Activated CD4-positive, CD25-positive, alpha-beta regulatory T cell treated with anti-CD3 and anti-CD28 coated beads, Interleukin-2, amount 50 U/mL, for 24 hours (primary cell): ENCODE measurements at regions not wholly inside any gene's neighbourhood (a gene's known extent, or its start where the extent isn't known, plus 50 kb on each side); places are given as distances from the start of the nearest gene placed in this dataset.
"Not testable (repeated sequence)": the region's sequence is repeated elsewhere in the genome, so short reads cannot be mapped to it uniquely, and the experiment has no call there.

Experiments
- ATAC-seq, 2 donors: fragments of 150-1000 bp; cut with Tn5 transposase; one replicate each; pipeline ENCODE4 v1.10.0; 2021; ENCODE audit warnings: mild to moderate bottlenecking in 1 of 2, moderate library complexity in 1 of 2

GRCh38 chr11:45000918-45001317 lies 50.2 kb upstream of the TP53I11 start:
- no peak for ATAC-seq

DNA sequence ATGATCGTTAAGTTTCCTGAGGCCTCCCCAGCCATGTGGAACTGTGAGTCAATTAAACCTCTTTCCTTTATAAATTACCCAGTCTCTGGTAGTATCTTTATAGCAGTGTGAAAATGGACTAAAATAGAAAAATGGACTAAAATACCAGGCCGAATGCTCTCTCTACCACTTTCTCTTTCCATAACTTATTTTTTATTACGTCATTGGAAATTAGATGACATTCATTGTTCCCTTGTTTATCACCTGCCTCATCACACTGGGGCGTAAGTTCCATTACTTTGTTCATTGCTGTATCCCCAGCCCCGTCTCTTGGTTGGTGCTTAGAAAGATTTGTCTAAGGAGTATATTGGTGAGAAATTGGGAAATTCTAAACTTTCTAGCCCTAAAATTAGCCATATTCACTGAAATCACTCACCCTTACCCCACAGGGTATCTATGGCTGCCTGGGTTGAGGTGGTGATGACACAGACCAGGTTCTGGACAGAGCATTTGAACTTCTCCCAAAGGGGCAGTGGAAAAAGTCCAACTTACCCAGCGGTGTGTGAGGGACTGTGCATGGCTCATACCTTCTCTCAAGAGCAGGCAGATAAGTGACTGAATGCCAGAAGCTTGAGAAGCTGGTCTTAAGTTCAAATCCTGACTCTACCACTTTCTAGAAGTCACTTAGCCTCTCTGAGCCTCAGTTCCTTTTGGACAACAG lies 50.9 kb upstream of the TP53I11 start:
- ATAC-seq: no peak

- ATAC-seq: no peak
Observed at GRCh38 chr11:45005106-45005505, 54.4 kb upstream of the TP53I11 start.

DNA sequence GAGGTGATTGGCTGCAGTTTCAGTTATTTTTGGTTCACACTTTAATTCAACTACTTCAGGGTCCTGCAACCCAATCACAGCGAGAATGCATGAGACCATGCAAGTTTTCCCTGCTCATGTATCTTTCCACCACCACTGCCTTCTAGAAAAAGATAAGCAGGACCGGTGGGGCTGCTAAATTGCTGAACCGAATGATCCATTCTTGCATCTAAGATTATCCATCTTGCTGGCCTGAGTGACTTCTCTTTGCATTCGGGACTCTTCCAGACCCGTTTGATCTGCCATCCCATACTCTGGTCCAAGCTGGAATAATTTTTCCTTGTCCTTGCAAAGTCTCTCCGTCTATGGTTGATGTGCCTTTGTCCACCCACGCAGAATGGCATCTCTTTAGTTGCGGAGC lies 56.3 kb upstream of the TP53I11 start:
- no peak for ATAC-seq

GRCh38 chr11:45015983-45016382 lies 65.3 kb upstream of the TP53I11 start:
- not testable (repeated sequence) for ATAC-seq

- not testable (repeated sequence) for ATAC-seq
Observed at GRCh38 chr11:45016446-45016845, 65.8 kb upstream of the TP53I11 start.

DNA sequence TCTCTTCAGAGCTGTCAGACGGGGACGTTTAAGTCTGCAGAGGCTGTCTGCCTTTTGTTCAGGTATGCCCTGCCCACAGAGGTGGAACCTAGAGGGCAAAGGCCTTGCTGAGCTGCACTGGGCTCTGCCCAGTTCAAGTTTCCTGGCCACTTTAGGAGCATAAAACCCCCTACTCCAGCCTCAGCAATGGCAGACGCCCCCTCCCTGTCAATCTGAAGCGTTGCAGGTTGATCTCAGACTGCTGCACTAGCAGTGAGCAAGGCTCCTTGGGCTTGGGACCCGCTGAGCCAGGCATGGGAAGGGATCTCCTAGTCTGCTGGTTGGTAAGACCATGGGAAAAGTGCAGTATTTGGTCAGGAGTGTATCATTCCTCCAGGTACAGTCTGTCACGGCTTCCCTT lies 66.6 kb upstream of the TP53I11 start:
- ATAC-seq: no peak

- no peak for ATAC-seq
Observed at GRCh38 chr11:45021001-45021400, 70.3 kb upstream of the TP53I11 start.

DNA sequence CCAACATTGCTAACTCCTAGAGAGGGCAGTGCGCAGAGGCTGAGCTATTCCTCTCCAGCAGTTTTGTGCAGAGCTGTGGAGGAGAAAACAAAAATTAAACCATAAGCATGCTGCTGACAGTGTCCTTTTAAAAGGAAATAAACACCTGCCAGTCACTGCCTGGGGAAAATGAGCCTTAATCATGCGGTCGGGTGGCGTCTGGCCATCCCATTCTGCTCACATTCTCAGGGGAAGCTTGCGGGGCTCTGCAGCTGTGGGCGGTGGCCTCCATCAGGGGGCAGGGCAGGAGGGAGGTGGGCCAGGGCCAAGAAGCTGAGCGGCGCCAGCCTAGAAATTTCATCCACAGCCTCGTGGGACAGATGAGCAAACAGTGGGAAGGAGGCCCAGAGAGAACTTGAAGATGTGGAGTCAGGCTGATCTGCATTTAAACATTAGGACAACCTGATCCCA lies 71.0 kb upstream of the TP53I11 start:
- ATAC-seq: no peak

GRCh38 chr11:45022294-45023064 lies 71.8 kb upstream of the TP53I11 start:
- ATAC-seq: no peak

GRCh38 chr11:45023065-45023365 lies 72.3 kb upstream of the TP53I11 start:
- no peak for ATAC-seq

DNA sequence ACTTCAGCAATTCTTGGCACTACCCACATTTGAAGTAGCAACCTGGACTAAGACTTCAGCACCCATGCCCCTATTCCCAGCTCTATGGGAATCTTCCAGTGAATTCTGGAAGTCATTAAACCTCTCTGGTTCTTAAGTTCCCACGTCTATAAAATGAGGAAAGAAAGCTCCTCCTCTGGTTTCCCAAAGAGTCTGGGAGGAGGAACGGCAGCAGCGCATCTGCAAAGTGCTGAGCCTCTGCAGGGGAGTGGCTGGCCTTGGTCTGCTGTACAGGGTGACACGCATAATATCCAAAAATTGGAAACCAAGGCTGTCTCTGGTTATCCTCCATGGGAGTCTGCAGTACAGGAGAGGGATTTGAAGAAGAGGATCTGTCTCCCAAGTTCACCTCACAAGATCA lies 73.6 kb upstream of the TP53I11 start:
- ATAC-seq: no peak

DNA sequence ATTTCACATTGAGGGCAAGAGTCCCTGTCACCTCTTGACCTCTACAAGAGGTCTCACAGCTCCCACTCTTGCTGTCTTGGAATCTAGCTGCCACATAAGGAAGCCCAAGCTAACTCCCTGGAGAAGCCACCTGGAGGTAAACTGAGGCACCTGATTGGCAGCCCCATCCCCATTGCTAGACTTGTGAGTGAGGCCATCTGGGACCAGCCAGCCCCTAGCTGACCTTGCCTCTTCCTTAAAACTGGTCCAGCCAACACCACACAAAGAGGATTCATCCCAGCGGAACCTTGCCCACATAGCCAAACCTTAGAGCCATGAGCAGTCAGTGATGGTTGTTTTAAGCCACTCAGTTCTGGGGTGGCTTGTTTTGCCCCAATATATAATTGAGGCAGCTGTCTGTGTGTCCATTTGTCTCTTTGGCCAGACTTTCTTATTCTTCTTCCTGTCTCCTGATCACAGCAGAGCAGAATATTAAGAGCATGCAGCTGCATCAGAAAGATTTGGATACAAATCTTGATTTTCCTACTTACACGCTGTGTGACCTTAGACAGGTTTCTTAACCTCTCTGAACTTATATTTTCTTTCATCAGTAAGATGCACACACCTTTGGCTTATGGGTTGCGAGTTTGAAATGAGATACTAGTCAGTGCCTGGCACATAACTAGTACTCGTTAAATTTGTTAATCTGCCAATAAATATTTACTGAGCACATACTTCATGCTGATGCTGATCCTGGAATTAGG lies 74.3 kb upstream of the TP53I11 start:
- ATAC-seq: no peak

DNA sequence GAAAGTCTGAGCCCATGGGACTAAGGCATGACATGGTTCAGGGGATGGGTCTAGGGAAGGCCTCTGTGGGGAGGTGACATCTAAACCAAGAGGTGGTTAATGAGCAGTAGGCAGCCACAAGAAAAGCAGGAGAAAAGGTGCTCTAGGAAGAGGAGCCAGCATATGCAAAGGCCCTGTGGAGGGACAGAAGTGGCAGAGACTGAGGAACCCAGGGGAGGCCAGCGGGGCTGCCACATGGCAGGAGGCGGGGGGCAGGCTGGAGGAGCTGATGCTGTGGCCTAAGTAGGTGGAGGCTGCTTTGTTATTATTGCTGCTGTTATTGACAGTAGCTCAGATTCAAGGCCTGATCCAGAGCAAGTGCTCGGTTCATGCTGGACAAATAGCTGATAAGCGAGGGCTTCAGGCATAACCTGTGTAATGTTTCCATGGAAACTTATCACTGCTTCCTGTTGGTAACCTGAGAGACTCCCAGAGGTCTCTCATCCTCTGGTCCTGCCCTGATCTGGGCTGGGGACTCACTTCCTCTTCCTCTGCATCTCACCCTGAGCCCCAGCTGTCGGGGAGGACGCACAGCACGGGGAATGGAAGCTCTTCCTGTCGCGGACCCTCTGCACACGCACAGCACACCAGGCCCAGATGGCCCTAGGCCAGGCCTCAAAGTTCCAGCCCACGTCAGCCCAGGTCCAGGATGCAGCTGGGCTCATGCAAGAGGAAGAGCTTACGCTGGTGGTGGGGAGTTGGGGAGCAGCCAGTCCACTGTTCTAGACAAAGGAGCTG lies 75.2 kb upstream of the TP53I11 start:
- peak in 1 of 2 donors; percentile 51 for ATAC-seq

DNA sequence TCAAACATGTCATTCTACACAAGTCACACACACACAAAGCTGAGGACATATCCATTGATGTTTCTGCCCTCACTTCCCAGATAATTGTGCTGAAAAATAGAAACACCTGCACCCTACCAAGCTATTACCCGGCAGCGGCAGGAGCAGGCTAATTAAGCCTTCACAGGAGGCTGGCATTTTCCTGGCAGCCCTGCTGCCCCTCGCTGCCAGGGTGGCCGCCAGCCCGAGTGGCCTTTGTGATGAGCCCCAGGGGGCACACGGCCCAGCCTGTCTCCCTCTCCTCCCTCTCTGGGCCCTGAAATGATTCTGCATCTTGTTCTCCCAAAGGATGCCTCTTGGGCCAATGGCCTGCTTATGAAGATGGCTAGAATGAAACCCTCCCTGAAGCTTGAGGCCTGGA lies 76.2 kb upstream of the TP53I11 start:
- no peak for ATAC-seq

DNA sequence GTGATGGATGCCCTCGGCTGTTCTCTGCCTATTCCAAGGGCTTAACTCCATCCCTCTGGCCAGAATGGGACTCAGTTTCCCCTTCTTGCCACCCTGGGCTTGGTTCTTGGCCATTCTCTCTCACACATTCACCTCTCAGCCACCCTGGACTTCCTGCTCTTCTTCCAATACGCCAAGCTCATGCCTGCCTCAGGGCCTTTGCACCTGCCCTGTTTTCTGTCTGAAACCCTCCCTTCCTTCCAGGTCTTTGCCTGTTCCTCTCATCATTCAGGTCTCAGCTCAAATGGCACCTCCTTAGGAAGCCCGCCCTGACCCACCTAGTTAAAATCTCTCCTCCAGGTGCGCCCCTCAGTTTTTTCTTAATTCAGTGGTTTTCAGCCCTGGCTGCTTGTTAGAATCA lies 76.6 kb upstream of the TP53I11 start:
- no peak for ATAC-seq

DNA sequence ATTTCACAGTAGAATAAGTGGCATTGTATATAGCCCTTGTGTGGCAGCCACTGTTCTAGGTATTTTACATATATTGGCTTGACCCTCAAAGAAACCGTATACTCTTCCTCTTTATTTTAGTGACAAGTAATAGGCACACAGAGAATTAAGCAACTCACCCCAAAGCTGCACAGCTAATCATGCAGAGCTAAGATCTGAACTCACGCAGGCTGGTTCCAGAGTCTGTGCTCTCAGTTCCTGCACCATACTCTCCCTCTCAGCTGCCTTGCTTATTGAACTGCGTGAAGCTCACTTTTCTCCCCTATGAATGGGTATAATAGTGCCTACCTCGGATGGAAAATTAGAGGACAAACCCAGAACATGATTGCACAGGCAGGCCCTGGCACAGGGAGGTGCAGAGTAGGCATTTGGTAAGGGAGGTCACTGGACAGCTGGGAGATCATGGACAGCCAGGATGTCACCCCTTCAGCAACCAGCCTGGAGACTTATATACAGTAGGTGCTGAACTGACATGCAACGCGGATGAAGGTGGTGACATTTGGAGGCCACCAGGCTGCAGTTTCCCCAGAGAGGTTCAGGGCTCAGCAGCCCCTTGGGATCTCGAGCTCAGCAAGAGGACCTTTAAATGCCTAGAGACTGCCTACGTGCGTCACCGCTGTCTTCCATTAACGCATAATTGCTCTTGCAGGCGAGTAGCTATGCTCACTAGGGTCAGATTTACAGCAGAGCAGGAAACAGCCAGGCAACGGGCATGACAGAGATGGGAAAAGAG lies 78.4 kb upstream of the TP53I11 start:
- no peak for ATAC-seq

DNA sequence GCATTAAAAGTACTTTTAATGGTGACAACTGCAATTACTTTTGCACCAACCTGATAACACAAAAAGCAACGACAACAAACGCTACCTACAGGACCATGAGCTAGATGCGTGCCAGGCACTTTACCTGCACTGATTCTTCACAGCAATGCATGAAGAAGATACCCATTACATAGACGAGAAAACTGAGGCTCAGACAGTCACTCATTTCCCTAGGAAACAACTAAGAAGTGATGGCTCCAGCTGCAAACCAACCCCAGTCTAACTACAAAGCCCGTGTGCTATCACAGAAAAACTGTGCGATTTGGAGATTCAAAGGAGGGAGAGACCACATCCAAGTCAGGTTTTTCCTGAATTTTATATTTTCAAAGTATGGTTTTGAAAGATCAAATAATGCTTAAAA lies 80.1 kb upstream of the TP53I11 start:
- no peak for ATAC-seq

GRCh38 chr11:45031912-45032519 lies 81.3 kb upstream of the TP53I11 start:
- no peak for ATAC-seq

DNA sequence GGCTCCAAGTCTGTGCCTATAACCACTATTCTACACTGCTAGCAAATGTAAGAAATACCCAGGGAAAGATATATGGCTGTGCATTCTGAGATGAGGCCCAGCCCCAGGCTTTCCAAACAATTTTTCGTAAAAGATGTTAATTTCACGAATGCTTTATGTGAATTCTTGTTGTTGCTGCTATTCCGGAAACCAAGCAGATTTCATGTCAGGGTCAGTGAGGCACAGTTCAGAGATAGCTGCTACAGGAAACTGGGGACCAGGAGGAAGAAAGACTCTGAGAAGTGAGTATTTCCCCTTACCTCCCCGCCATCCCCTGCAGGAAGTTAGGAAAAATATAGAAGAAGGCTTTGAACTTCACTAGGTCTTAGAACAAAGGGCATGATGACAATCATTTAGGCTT lies 84.7 kb upstream of the TP53I11 start:
- no peak for ATAC-seq

- ATAC-seq: no peak
Observed at GRCh38 chr11:45036010-45036409, 85.3 kb upstream of the TP53I11 start.

DNA sequence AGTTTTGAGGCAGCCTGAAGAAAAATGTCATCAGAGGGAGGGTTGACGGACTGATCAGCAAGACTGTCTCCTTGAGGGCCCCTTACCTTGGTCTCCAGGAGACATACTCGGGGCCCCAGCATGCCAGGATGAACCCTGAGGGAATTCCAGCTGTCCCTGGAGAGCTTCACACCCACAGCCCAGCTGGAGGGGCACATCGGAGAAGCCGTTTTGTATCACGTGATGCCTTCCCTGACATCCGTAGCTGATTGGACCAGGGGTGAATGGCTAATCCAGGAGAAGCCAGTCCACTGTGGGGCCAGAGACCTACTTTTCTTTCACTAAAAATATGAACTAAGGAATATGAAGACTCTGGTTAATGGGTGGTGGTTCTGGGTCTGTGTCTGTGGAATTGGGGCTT lies 86.0 kb upstream of the TP53I11 start:
- ATAC-seq: no peak
